KMS-11 (cell line): ENCODE measurements at regions not wholly inside any gene's neighbourhood (a gene's known extent, or its start where the extent isn't known, plus 50 kb on each side); places are given as distances from the start of the nearest gene placed in this dataset.

Source experiments
- H2AFZ ChIP-seq: fragments of 200-600 bp; sonication (generic); 2 replicates; pipeline ENCODE4 v1.6.1; 2016; ENCODE audit warnings: antibody characterized with exemption, mixed run types, low read depth
- H3K27ac ChIP-seq: fragments of 200-600 bp; sonication (generic); 2 replicates; pipeline ENCODE4 v1.6.1; 2016; ENCODE audit warnings: mild to moderate bottlenecking, mixed run types
- H3K27me3 ChIP-seq: fragments of 200-600 bp; sonication (generic); 2 replicates; pipeline ENCODE4 v1.6.1; 2017; ENCODE audit warnings: mild to moderate bottlenecking, low read depth, mixed run types, moderate library complexity; ENCODE audit not compliant: insufficient read depth
- H3K36me3 ChIP-seq: fragments of 200-600 bp; sonication (generic); 2 replicates; pipeline ENCODE4 v1.6.1; 2017; ENCODE audit warnings: mild to moderate bottlenecking, mixed run types; ENCODE audit not compliant: insufficient read depth
- H3K4me1 ChIP-seq: fragments of 200-600 bp; sonication (generic); 2 replicates; pipeline ENCODE4 v1.6.1; 2016; ENCODE audit warnings: mild to moderate bottlenecking, low read depth, mixed run types; ENCODE audit not compliant: poor library complexity, severe bottlenecking
- H3K4me2 ChIP-seq: fragments of 200-600 bp; sonication (generic); 2 replicates; pipeline ENCODE4 v1.7.0; 2016; ENCODE audit warnings: mild to moderate bottlenecking, mixed run types
- H3K4me3 ChIP-seq: fragments of 200-600 bp; sonication (generic); IDR thresholded peaks from 2 replicates; pipeline ENCODE4 v1.6.1; 2017; ENCODE audit warnings: low read depth, low read length, mixed read lengths; ENCODE audit not compliant: insufficient read depth
- H3K79me2 ChIP-seq: fragments of 200-600 bp; sonication (generic); 2 replicates; pipeline ENCODE4 v1.6.1; 2016; ENCODE audit warnings: low read depth, mixed run types; ENCODE audit not compliant: insufficient read depth
- H3K9ac ChIP-seq: fragments of 200-600 bp; sonication (generic); 2 replicates; pipeline ENCODE4 v1.6.1; 2016; ENCODE audit warnings: mild to moderate bottlenecking, mixed run types
- H4K20me1 ChIP-seq: fragments of 200-600 bp; sonication (generic); 2 replicates; pipeline ENCODE4 v1.6.1; 2016; ENCODE audit warnings: mild to moderate bottlenecking, mixed run types; ENCODE audit not compliant: insufficient read depth
- CTCF ChIP-seq: fragments of 200-600 bp; sonication (generic); conservative IDR thresholded peaks from 2 replicates; pipeline ENCODE4 v1.6.1; 2017; ENCODE audit warnings: low read depth, mild to moderate bottlenecking, antibody characterized with exemption, low read length, moderate library complexity, mixed read lengths

- H3K27ac ChIP-seq: no peak overlapping the region
- H3K4me1 ChIP-seq: peaks cover 24% of the 10 kb centered on the region
- no peak overlapping the region for H3K4me2 ChIP-seq
- TF ChIP-seq CTCF: no peak
- H4K20me1 ChIP-seq: no peaks in the 10 kb centered on the region
- H3K9ac ChIP-seq: no peak overlapping the region
- no peaks in the 10 kb centered on the region for H3K27me3 ChIP-seq
- H2AFZ ChIP-seq: no peak overlapping the region
- no peak overlapping the region for H3K4me3 ChIP-seq
- no peaks in the 10 kb centered on the region for H3K79me2 ChIP-seq
- H3K36me3 ChIP-seq: no peaks in the 10 kb centered on the region
Measured at GRCh38 chr12:43009846-43010240, 420.3 kb upstream of the PRICKLE1 start.

- Histone ChIP-seq H3K27ac (no peak overlapping the region), H3K4me2 (no peak overlapping the region), H4K20me1 (no peaks in the 10 kb centered on the region), H3K4me3 (no peak overlapping the region), H3K79me2 (no peaks in the 10 kb centered on the region), H3K4me1 (peaks cover 24% of the 10 kb centered on the region), H3K36me3 (no peaks in the 10 kb centered on the region), H3K9ac (no peak overlapping the region), H3K27me3 (no peaks in the 10 kb centered on the region), H2AFZ (no peak overlapping the region)
- TF ChIP-seq CTCF: no peak
Measured at GRCh38 chr12:43008953-43009845, 419.7 kb upstream of the PRICKLE1 start.

GRCh38 chr12:43004908-43005307, 415.4 kb upstream of the PRICKLE1 start:
- Histone ChIP-seq H3K4me1 (no peaks in the 10 kb centered on the region), H3K9ac (no peak overlapping the region), H3K4me3 (no peak overlapping the region), H3K36me3 (no peaks in the 10 kb centered on the region), H4K20me1 (no peaks in the 10 kb centered on the region), H2AFZ (no peak overlapping the region), H3K79me2 (no peaks in the 10 kb centered on the region), H3K27me3 (no peaks in the 10 kb centered on the region), H3K4me2 (no peak overlapping the region), H3K27ac (no peak overlapping the region)
- no peak for TF ChIP-seq CTCF

GRCh38 chr12:43004141-43004540, 414.6 kb upstream of the PRICKLE1 start:
- no peak overlapping the region for H2AFZ ChIP-seq
- H3K9ac ChIP-seq: no peak overlapping the region
- no peak overlapping the region for H3K4me3 ChIP-seq
- H3K27ac ChIP-seq: no peak overlapping the region
- H3K79me2 ChIP-seq: no peaks in the 10 kb centered on the region
- H3K4me1 ChIP-seq: no peaks in the 10 kb centered on the region
- no peaks in the 10 kb centered on the region for H3K36me3 ChIP-seq
- no peak for TF ChIP-seq CTCF
- no peaks in the 10 kb centered on the region for H3K27me3 ChIP-seq
- H3K4me2 ChIP-seq: no peak overlapping the region
- no peaks in the 10 kb centered on the region for H4K20me1 ChIP-seq
